IMR-90 (cell line): ENCODE measurements at regions not wholly inside any gene's neighbourhood (a gene's known extent, or its start where the extent isn't known, plus 50 kb on each side); places are given as distances from the start of the nearest gene placed in this dataset.

Experiments
- ATAC-seq: fragments of 200-7000 bp; cut with Tn5 transposase; 2 replicates; pipeline ENCODE4 v1.9.1; 2020; ENCODE audit warnings: low read depth, mild to moderate bottlenecking, moderate library complexity
- BruUV-seq: library from RNA; stranded (reverse); fragments of 400-500 nt; replicated peaks from 2 replicates; lab custom pipeline; 2021; lab: Mats Ljungman, UMichigan
- CTCF ChIA-PET: fragments of 300-600 bp; formaldehyde crosslinking; extraction: SDS; loops from one replicate; lab custom pipeline; 2021; ENCODE audit warnings: antibody characterized with exemption; lab: Yijun Ruan, JAX
- POLR2A ChIA-PET: fragments of 300-600 bp; sonication (Branson Sonifier 250); formaldehyde crosslinking; loops from one replicate; lab custom pipeline; 2022; ENCODE audit warnings: antibody characterized with exemption; ENCODE audit not compliant: unreplicated experiment; lab: Charles Lee
- DNase-seq: peaks from one replicate; pipeline ENCODE4 v3.0.0; 2013
- H2AFZ ChIP-seq: replicated peaks from 2 replicates; pipeline ENCODE3; 2013; ENCODE audit warnings: low read length, mild to moderate bottlenecking; ENCODE audit not compliant: poor library complexity
- H2AK5ac ChIP-seq: 2 replicates; pipeline ENCODE4 v1.6.1; 2013; ENCODE audit warnings: low read depth, low read length, inconsistent platforms
- H2AK9ac ChIP-seq: replicated peaks from 2 replicates; pipeline ENCODE3; 2013; ENCODE audit warnings: mild to moderate bottlenecking, low read depth, low read length, moderate library complexity; ENCODE audit not compliant: poor library complexity
- H2BK120ac ChIP-seq: 2 replicates; pipeline ENCODE4 v1.6.1; 2013; ENCODE audit warnings: low read depth, low read length, inconsistent platforms
- H2BK15ac ChIP-seq: 3 replicates; pipeline ENCODE4 v1.6.1; 2013; ENCODE audit warnings: low read depth, low read length, inconsistent platforms
- H2BK20ac ChIP-seq: 2 replicates; pipeline ENCODE4 v1.6.1; 2013; ENCODE audit warnings: low read depth, mild to moderate bottlenecking, inconsistent platforms, low read length, moderate library complexity
- H2BK5ac ChIP-seq: 2 replicates; pipeline ENCODE4 v1.6.1; 2013; ENCODE audit warnings: mild to moderate bottlenecking, low read depth, low read length, inconsistent platforms; ENCODE audit not compliant: poor library complexity, severe bottlenecking
- H3K14ac ChIP-seq: replicated peaks from 2 replicates; pipeline ENCODE4 v1.6.1; 2013; ENCODE audit warnings: low read depth, low read length, inconsistent platforms
- H3K18ac ChIP-seq: 2 replicates; pipeline ENCODE4 v1.6.1; 2013; ENCODE audit warnings: low read depth, low read length, control low read depth
- H3K23ac ChIP-seq: 2 replicates; pipeline ENCODE4 v1.6.1; 2013; ENCODE audit warnings: low read depth, low read length, inconsistent platforms
- H3K27ac ChIP-seq: 2 replicates; pipeline ENCODE4 v1.5.1; 2013; ENCODE audit warnings: mild to moderate bottlenecking, control low read depth, low read length; ENCODE audit not compliant: insufficient read depth
- H3K27me3 ChIP-seq: 2 replicates; pipeline ENCODE4 v1.6.1; 2013; ENCODE audit warnings: low read length; ENCODE audit not compliant: control insufficient read depth, insufficient read depth
- H3K36me3 ChIP-seq: 2 replicates; pipeline ENCODE4 v1.6.1; 2013; ENCODE audit warnings: low read length, mixed read lengths; ENCODE audit not compliant: control insufficient read depth, insufficient read depth
- H3K4ac ChIP-seq: 2 replicates; pipeline ENCODE4 v1.6.1; 2013; ENCODE audit warnings: low read depth, low read length, inconsistent platforms
- H3K4me1 ChIP-seq: 2 replicates; pipeline ENCODE4 v1.6.1; 2013; ENCODE audit warnings: low read length, mixed read lengths; ENCODE audit not compliant: control insufficient read depth, insufficient read depth
- H3K4me2 ChIP-seq: 2 replicates; pipeline ENCODE4 v1.6.1; 2013; ENCODE audit warnings: low read depth, mild to moderate bottlenecking, control low read depth, low read length, moderate library complexity
- H3K4me3 ChIP-seq: 2 replicates; pipeline ENCODE4 v1.5.1; 2013; ENCODE audit warnings: low read depth, mild to moderate bottlenecking, control low read depth, low read length, moderate library complexity; ENCODE audit not compliant: insufficient read depth
- H3K56ac ChIP-seq: 2 replicates; pipeline ENCODE4 v1.6.1; 2013; ENCODE audit warnings: low read length, inconsistent platforms; ENCODE audit not compliant: insufficient read depth; ENCODE audit errors: extremely low read depth
- H3K79me1 ChIP-seq, 2 experiments: 2 replicates each; pipeline ENCODE4 v1.6.1; 2013; ENCODE audit warnings: low read length in 2 of 2, inconsistent platforms in 1 of 2, low read depth in 1 of 2
- H3K9ac ChIP-seq: 2 replicates; pipeline ENCODE4 v1.6.1; 2013; ENCODE audit warnings: low read depth, low read length, control low read depth
- H3K9me1 ChIP-seq: 2 replicates; pipeline ENCODE4 v1.6.1; 2013; ENCODE audit warnings: low read length, inconsistent platforms; ENCODE audit not compliant: insufficient read depth
- H3K9me3 ChIP-seq: 2 replicates; pipeline ENCODE4 v1.6.1; 2013; ENCODE audit warnings: low read length; ENCODE audit not compliant: control insufficient read depth, insufficient read depth
- H4K20me1 ChIP-seq: 2 replicates; pipeline ENCODE4 v1.6.1; 2013; ENCODE audit warnings: low read length, inconsistent platforms; ENCODE audit not compliant: insufficient read depth
- H4K5ac ChIP-seq: 2 replicates; pipeline ENCODE4 v1.6.1; 2013; ENCODE audit warnings: mild to moderate bottlenecking, low read depth, low read length, control low read depth
- H4K8ac ChIP-seq, 2 experiments: 2 replicates each; pipeline ENCODE4 v1.6.1; 2013; ENCODE audit warnings: low read depth in 2 of 2, low read length in 2 of 2, control low read depth in 1 of 2, inconsistent platforms in 1 of 2
- H4K91ac ChIP-seq: 2 replicates; pipeline ENCODE4 v1.6.1; 2013; ENCODE audit warnings: low read depth, low read length, inconsistent platforms; ENCODE audit not compliant: insufficient read depth
- BHLHE40 ChIP-seq: fragments of 150-350 bp; IDR thresholded peaks from 2 replicates; pipeline ENCODE4 v1.6.1; 2016; ENCODE audit warnings: mild to moderate bottlenecking, low read depth, low read length
- CEBPB ChIP-seq: IDR thresholded peaks from 2 replicates; pipeline ENCODE4 v1.6.1; 2012; ENCODE audit warnings: low read depth, low read length, improper control_type of control experiment
- MAFK ChIP-seq: IDR thresholded peaks from 2 replicates; pipeline ENCODE4 v1.6.1; 2012; ENCODE audit warnings: low read depth, low read length, improper control_type of control experiment
- MAZ ChIP-seq: IDR thresholded peaks from 2 replicates; pipeline ENCODE4 v1.6.1; 2012; ENCODE audit warnings: low read depth, mild to moderate bottlenecking, low read length, improper control_type of control experiment, moderate library complexity, borderline replicate concordance
- MXI1 ChIP-seq: IDR thresholded peaks from 2 replicates; pipeline ENCODE4 v1.6.1; 2012; ENCODE audit warnings: low read depth, mild to moderate bottlenecking, low read length, moderate library complexity, borderline replicate concordance
- NFE2L2 ChIP-seq: fragments of 150-350 bp; IDR thresholded peaks from 2 replicates; pipeline ENCODE4 v1.6.1; 2016; ENCODE audit warnings: low read depth, mild to moderate bottlenecking, low read length
- POLR2A ChIP-seq: IDR thresholded peaks from 2 replicates; pipeline ENCODE4 v1.6.1; 2012; ENCODE audit warnings: mild to moderate bottlenecking, low read depth, low read length
- RAD21 ChIP-seq: IDR thresholded peaks from 2 replicates; pipeline ENCODE4 v1.6.1; 2012; ENCODE audit warnings: low read length, improper control_type of control experiment
- WGBS, 2 experiments: methylation state at CpG; one replicate each; pipeline versions ENCODE4 v1.1.5 to v1.1.7; 2013; ENCODE audit warnings: missing lambda C conversion rate in 2 of 2; ENCODE audit not compliant: insufficient read length in 1 of 2; ENCODE audit errors: extremely low coverage in 2 of 2; 5-methylcytosine and 5-hydroxymethylcytosine counted together
- dilution Hi-C: fragments of 300-500 bp; cut with HindIII; formaldehyde crosslinking; loops from one replicate; pipeline ENCODE4 v1.14.3; 2018; ENCODE audit warnings: low sequenced_read_pairs; ENCODE audit not compliant: unreplicated experiment
- in situ Hi-C: fragments of 300-500 bp; cut with MboI; formaldehyde crosslinking; loops from 3 replicates; pipeline ENCODE4 v1.14.3; 2019; ENCODE audit warnings: low sequenced_read_pairs, inconsistent platforms, mixed read lengths
- intact Hi-C: fragments of 100-400 bp; cut with micrococcal nuclease; formaldehyde crosslinking; loops from 2 replicates; pipeline ENCODE4 v1.10.0; 2022
- TF ChIP-seq, protein P1 (sequence below): fragments of 150-350 bp; IDR thresholded peaks from 2 replicates; pipeline ENCODE4 v1.6.1; 2016; ENCODE audit warnings: low read depth, mild to moderate bottlenecking, low read length, moderate library complexity, borderline replicate concordance

DNA sequence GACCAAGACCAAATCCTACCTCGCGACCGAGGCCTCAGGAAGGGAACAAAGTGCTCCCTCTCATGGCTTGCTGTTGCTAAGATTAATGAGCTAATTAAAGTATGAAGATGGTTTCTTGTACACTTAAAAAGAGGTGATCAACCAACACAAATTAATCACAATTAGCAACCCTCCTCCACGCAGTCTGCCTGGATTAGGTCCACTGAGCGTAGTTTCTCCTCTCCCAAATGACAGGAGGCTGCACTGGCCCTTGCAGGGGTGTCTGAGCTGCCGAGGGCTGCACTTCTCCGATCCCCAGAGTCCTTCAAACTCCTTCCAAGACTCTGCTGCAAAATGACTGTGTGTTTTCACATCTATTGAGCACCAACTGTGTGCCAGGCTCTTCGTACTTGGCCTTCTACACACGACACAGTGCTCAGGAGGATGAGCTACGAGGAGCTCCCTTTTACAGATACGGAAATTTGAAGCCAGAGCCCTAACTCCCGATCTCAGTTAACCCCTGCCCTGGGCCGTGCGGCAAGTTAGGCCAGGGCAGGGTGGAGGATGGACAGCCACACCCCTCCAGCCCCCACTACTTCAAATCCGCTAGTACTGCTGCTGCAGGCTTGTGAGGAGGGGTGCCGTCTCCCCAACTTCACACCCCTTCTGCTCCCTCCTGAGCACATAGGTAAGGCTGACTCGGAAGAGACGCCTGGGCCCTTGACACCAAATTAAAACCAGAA lies 101.0 kb upstream of the LINGO1 start:
- DNase-seq (no peak), ATAC-seq (no peak)
- H3K36me3 ChIP-seq: no peaks in the 10 kb centered on the region
- no peak overlapping the region for H4K5ac ChIP-seq
- no peak overlapping the region for H3K9ac ChIP-seq
- H4K8ac ChIP-seq: no peak overlapping the region
- no peak overlapping the region for H3K14ac ChIP-seq
- BruUV-seq: no TSS peak
- no peak overlapping the region for H3K56ac ChIP-seq
- intact Hi-C loops (no loop called here), in situ Hi-C loops (no loop called here), dilution Hi-C loops (no loop called here)
- H3K18ac ChIP-seq: no peak overlapping the region
- no peak overlapping the region for H3K4ac ChIP-seq
- POLR2A ChIA-PET: no interaction called here
- no peak overlapping the region for H2AK9ac ChIP-seq
- no peaks in the 10 kb centered on the region for H3K79me1 ChIP-seq
- H3K27ac ChIP-seq: no peak overlapping the region
- H2BK15ac ChIP-seq: no peak overlapping the region
- no peak overlapping the region for H2BK5ac ChIP-seq
- H2BK20ac ChIP-seq: no peak overlapping the region
- H3K23ac ChIP-seq: no peak overlapping the region
- CTCF ChIA-PET: interaction anchor here (0.7 kb wide), 1 partner anchor 101 kb away, joined by 3 read pairs; the partner anchor contains the start of gene LINGO1
- 29% methylated on average over 5 of the region's 18 CpGs; no CpG with 5 or more reads in 1 of the 2 experiments for WGBS, 2 experiments
- no peak overlapping the region for H2AFZ ChIP-seq
- no peak overlapping the region for H2AK5ac ChIP-seq
- no peaks in the 10 kb centered on the region for H4K20me1 ChIP-seq
- H3K9me1 ChIP-seq: no peaks in the 10 kb centered on the region
- H3K27me3 ChIP-seq: peaks cover 68% of the 10 kb centered on the region
- H3K9me3 ChIP-seq: no peaks in the 10 kb centered on the region
- H2BK120ac ChIP-seq: no peak overlapping the region
- no peak overlapping the region for H3K4me3 ChIP-seq
- TF ChIP-seq POLR2A (no peak), MXI1 (no peak), BHLHE40 (no peak), RAD21 (no peak), NFE2L2 (no peak), MAFK (no peak), MAZ (no peak), CEBPB (no peak)
- TF ChIP-seq, protein P1, sequence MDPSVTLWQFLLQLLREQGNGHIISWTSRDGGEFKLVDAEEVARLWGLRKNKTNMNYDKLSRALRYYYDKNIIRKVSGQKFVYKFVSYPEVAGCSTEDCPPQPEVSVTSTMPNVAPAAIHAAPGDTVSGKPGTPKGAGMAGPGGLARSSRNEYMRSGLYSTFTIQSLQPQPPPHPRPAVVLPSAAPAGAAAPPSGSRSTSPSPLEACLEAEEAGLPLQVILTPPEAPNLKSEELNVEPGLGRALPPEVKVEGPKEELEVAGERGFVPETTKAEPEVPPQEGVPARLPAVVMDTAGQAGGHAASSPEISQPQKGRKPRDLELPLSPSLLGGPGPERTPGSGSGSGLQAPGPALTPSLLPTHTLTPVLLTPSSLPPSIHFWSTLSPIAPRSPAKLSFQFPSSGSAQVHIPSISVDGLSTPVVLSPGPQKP: no peak
- H3K4me1 ChIP-seq: no peaks in the 10 kb centered on the region
- no peak overlapping the region for H3K4me2 ChIP-seq
- no peak overlapping the region for H4K91ac ChIP-seq
